CD4-positive, alpha-beta T cell (primary cell): ENCODE measurements at regions not wholly inside any gene's neighbourhood (a gene's known extent, or its start where the extent isn't known, plus 50 kb on each side); places are given as distances from the start of the nearest gene placed in this dataset.

Source experiments
- ATAC-seq: fragments of 200-7000 bp; cut with Tn5 transposase; one replicate; pipeline ENCODE4 v1.10.0; 2022; ENCODE audit warnings: mild to moderate bottlenecking; ENCODE audit not compliant: poor library complexity
- CTCF ChIA-PET: fragments of 350-600 bp; sonication (Branson Sonifier 250); formaldehyde crosslinking; loops from one replicate; lab custom pipeline; 2021; ENCODE audit warnings: antibody characterized with exemption, inconsistent platforms; lab: Charles Lee
- POLR2A ChIA-PET: fragments of 350-600 bp; sonication (Branson Sonifier 250); formaldehyde crosslinking; loops from one replicate; lab custom pipeline; 2021; ENCODE audit warnings: antibody characterized with exemption, inconsistent platforms; lab: Charles Lee
- DNase-seq, 14 experiments: peaks; one replicate each; pipeline ENCODE4 v3.0.0-alpha.2; 2013 to 2020; ENCODE audit warnings: mixed read lengths in 2 of 14
- H3K27ac ChIP-seq, 2 donors: one replicate each; pipeline versions ENCODE4 v1.5.1 to v1.7.0; 2013; ENCODE audit warnings: low read length in 2 of 2, low read depth in 1 of 2, mild to moderate bottlenecking in 1 of 2
- H3K27me3 ChIP-seq, 2 experiments: 1 replicate in 1 of 2; 2 replicates in 1 of 2; pipeline versions ENCODE4 v1.6.1 to v1.7.0; 2013; ENCODE audit warnings: low read length in 2 of 2, control low read depth in 1 of 2, mild to moderate bottlenecking in 1 of 2, moderate library complexity in 1 of 2; ENCODE audit not compliant: insufficient read depth in 2 of 2, control insufficient read depth in 1 of 2
- H3K36me3 ChIP-seq: one replicate; pipeline ENCODE4 v1.6.1; 2013; ENCODE audit warnings: low read length, control low read depth; ENCODE audit not compliant: insufficient read depth
- H3K4me1 ChIP-seq: one replicate; pipeline ENCODE4 v1.6.1; 2013; ENCODE audit warnings: low read length, control low read depth; ENCODE audit not compliant: insufficient read depth
- H3K4me3 ChIP-seq: one replicate; pipeline ENCODE4 v1.5.1; 2013; ENCODE audit warnings: mild to moderate bottlenecking, low read length, moderate library complexity
- H3K9me3 ChIP-seq, 2 experiments: 1 replicate in 1 of 2; 2 replicates in 1 of 2; pipeline versions ENCODE4 v1.6.1 to v1.7.0; 2013; ENCODE audit warnings: low read length in 2 of 2, mild to moderate bottlenecking in 2 of 2, control low read depth in 1 of 2, moderate library complexity in 1 of 2; ENCODE audit not compliant: control insufficient read depth in 1 of 2, insufficient read depth in 1 of 2
- H3K27ac Mint-ChIP-seq: one replicate; pipeline ENCODE4 v1.8.0; 2020; ENCODE audit warnings: mixed read lengths
- H3K27me3 Mint-ChIP-seq: one replicate; pipeline ENCODE4 v1.8.0; 2021; ENCODE audit warnings: mixed read lengths
- H3K36me3 Mint-ChIP-seq: one replicate; pipeline ENCODE4 v1.8.0; 2021; ENCODE audit warnings: low read depth, mixed read lengths
- H3K4me1 Mint-ChIP-seq: one replicate; pipeline ENCODE4 v1.8.0; 2021; ENCODE audit warnings: low read depth, mixed read lengths
- H3K4me3 Mint-ChIP-seq: one replicate; pipeline ENCODE4 v1.8.0; 2020; ENCODE audit warnings: mild to moderate bottlenecking, mixed read lengths
- H3K9me3 Mint-ChIP-seq: one replicate; pipeline ENCODE4 v1.8.0; 2020; ENCODE audit warnings: mixed read lengths
- CTCF ChIP-seq: fragments of 200-600 bp; IDR thresholded peaks from one replicate; pipeline ENCODE4 v1.8.0; 2022; ENCODE audit warnings: antibody characterized with exemption, mild to moderate bottlenecking
- intact Hi-C, 2 experiments: fragments of 100-400 bp; cut with DNase I in 1 of 2; cut with micrococcal nuclease in 1 of 2; formaldehyde crosslinking; loops; one replicate each; pipeline versions ENCODE4 v1.15.1 to v1.9.0; 2023 to 2025; cut with DNase I, micrococcal nuclease

- Mint-ChIP-seq H3K27ac (no peak overlapping the region), H3K4me3 (no peak overlapping the region), H3K27me3 (no peaks in the 10 kb centered on the region), H3K4me1 (no peaks in the 10 kb centered on the region), H3K9me3 (no peaks in the 10 kb centered on the region), H3K36me3 (no peaks in the 10 kb centered on the region)
- Histone ChIP-seq H3K36me3 (no peaks in the 10 kb centered on the region), H3K4me1 (no peaks in the 10 kb centered on the region), H3K4me3 (no peak overlapping the region), H3K27me3 (no peaks in the 10 kb centered on the region), H3K27ac (no peak overlapping the region), H3K9me3 (peaks cover 0 to 4% of the 10 kb centered on the region in 2 experiments)
- no peak for ATAC-seq
- no peak for DNase-seq
- ChIA-PET POLR2A (no interaction called here), CTCF (no interaction called here)
- intact Hi-C loops, result no loop called here
- no peak for TF ChIP-seq CTCF
These were observed 246.0 kb upstream of the HHIP start for GRCh38 chr4:144399927-144400326.

GRCh38 chr4:144402176-144402575 lies 243.8 kb upstream of the HHIP start:
- no peak for DNase-seq
- H3K27me3 ChIP-seq, result no peaks in the 10 kb centered on the region
- Mint-ChIP-seq H3K27ac (no peak overlapping the region), H3K4me1 (no peaks in the 10 kb centered on the region), H3K9me3 (no peaks in the 10 kb centered on the region), H3K4me3 (no peak overlapping the region), H3K36me3 (no peaks in the 10 kb centered on the region), H3K27me3 (no peaks in the 10 kb centered on the region)
- no peaks in the 10 kb centered on the region for H3K4me1 ChIP-seq
- no peak overlapping the region for H3K27ac ChIP-seq
- intact Hi-C loops, result no loop called here
- ATAC-seq, result no peak
- POLR2A ChIA-PET, result no interaction called here
- no peaks in the 10 kb centered on the region for H3K36me3 ChIP-seq
- no peak for TF ChIP-seq CTCF
- CTCF ChIA-PET, result no interaction called here
- H3K4me3 ChIP-seq, result no peak overlapping the region
- H3K9me3 ChIP-seq, result peaks cover 0 to 4% of the 10 kb centered on the region in 2 experiments

GRCh38 chr4:144402999-144403398 lies 243.0 kb upstream of the HHIP start:
- H3K36me3 Mint-ChIP-seq, result no peaks in the 10 kb centered on the region
- no peak for ATAC-seq
- CTCF ChIA-PET, result no interaction called here
- no peaks in the 10 kb centered on the region for H3K4me1 Mint-ChIP-seq
- no peaks in the 10 kb centered on the region for H3K27me3 ChIP-seq
- DNase-seq, result no peak
- H3K4me3 ChIP-seq, result no peak overlapping the region
- intact Hi-C loops, result no loop called here
- H3K4me3 Mint-ChIP-seq, result no peak overlapping the region
- POLR2A ChIA-PET, result no interaction called here
- no peaks in the 10 kb centered on the region for H3K9me3 Mint-ChIP-seq
- no peak overlapping the region for H3K27ac ChIP-seq
- no peak overlapping the region for H3K27ac Mint-ChIP-seq
- no peaks in the 10 kb centered on the region for H3K36me3 ChIP-seq
- no peaks in the 10 kb centered on the region for H3K27me3 Mint-ChIP-seq
- TF ChIP-seq CTCF, result no peak
- no peaks in the 10 kb centered on the region for H3K4me1 ChIP-seq
- peaks cover 0 to 4% of the 10 kb centered on the region in 2 experiments for H3K9me3 ChIP-seq
